WTC11 (cell line): ENCODE measurements at regions not wholly inside any gene's neighbourhood (a gene's known extent, or its start where the extent isn't known, plus 50 kb on each side); places are given as distances from the start of the nearest gene placed in this dataset.

Source experiments
- ATAC-seq: fragments of 200-7000 bp; cut with Tn5 transposase; 2 replicates; pipeline ENCODE4 v1.10.0; 2021; ENCODE audit warnings: mild to moderate bottlenecking, moderate library complexity
- CTCF ChIA-PET: fragments of 300-600 bp; sonication (Branson Sonifier 250); formaldehyde crosslinking; loops from one replicate; lab custom pipeline; 2021; ENCODE audit warnings: antibody characterized with exemption; lab: Charles Lee
- POLR2A ChIA-PET: fragments of 350-600 bp; sonication (Branson Sonifier 250); formaldehyde crosslinking; loops from one replicate; lab custom pipeline; 2021; ENCODE audit warnings: antibody characterized with exemption; lab: Charles Lee
- DNase-seq: peaks from one replicate; pipeline ENCODE4 v3.0.0; 2021; ENCODE audit warnings: low spot score
- H3K27ac Mint-ChIP-seq: 2 replicates; pipeline ENCODE4 v1.8.0; 2021; ENCODE audit warnings: mixed read lengths
- H3K27me3 Mint-ChIP-seq: 2 replicates; pipeline ENCODE4 v1.8.0; 2021; ENCODE audit warnings: low read depth, mild to moderate bottlenecking, moderate library complexity, mixed read lengths
- H3K36me3 Mint-ChIP-seq: 2 replicates; pipeline ENCODE4 v1.8.0; 2021; ENCODE audit warnings: mixed read lengths
- H3K4me1 Mint-ChIP-seq: 2 replicates; pipeline ENCODE4 v1.8.0; 2022; ENCODE audit warnings: mixed read lengths
- H3K4me3 Mint-ChIP-seq: 2 replicates; pipeline ENCODE4 v1.8.0; 2021; ENCODE audit warnings: mild to moderate bottlenecking, moderate library complexity, mixed read lengths
- H3K9me3 Mint-ChIP-seq: 2 replicates; pipeline ENCODE4 v1.8.0; 2021; ENCODE audit warnings: mixed read lengths
- ARID4B ChIP-seq: sonication (generic); formaldehyde crosslinking; IDR thresholded peaks from 2 replicates; pipeline ENCODE4 v1.8.0; 2023; ENCODE audit warnings: missing genetic modification reagents, mild to moderate bottlenecking, borderline replicate concordance
- ATF1 ChIP-seq: sonication (generic); formaldehyde crosslinking; IDR thresholded peaks from 2 replicates; pipeline ENCODE4 v1.8.1; 2023; ENCODE audit warnings: mild to moderate bottlenecking, moderate library complexity, missing genetic modification reagents
- CDX4 ChIP-seq: fragments of 250-450 bp; sonication (Bioruptor Pico); IDR thresholded peaks from 2 replicates; pipeline ENCODE4 v1.9.0; 2021; ENCODE audit warnings: moderate library complexity, mild to moderate bottlenecking, inconsistent platforms, borderline replicate concordance
- ERG ChIP-seq: fragments of 250-450 bp; sonication (Bioruptor Pico); IDR thresholded peaks from 2 replicates; pipeline ENCODE4 v1.8.0; 2021; ENCODE audit warnings: mild to moderate bottlenecking
- FOXK1 ChIP-seq: sonication (generic); formaldehyde crosslinking; IDR thresholded peaks from 2 replicates; pipeline ENCODE4 v1.8.0; 2022; ENCODE audit warnings: mild to moderate bottlenecking, moderate library complexity, missing genetic modification reagents
- GTF2I ChIP-seq: fragments of 250-450 bp; sonication (Bioruptor Pico); conservative IDR thresholded peaks from 2 replicates; pipeline ENCODE4 v1.4.0; 2021; ENCODE audit warnings: mild to moderate bottlenecking
- MAX ChIP-seq: sonication (generic); formaldehyde crosslinking; IDR thresholded peaks from 2 replicates; pipeline ENCODE4 v1.8.0; 2022; ENCODE audit warnings: mild to moderate bottlenecking, missing genetic modification reagents
- MXD4 ChIP-seq: fragments of 250-450 bp; sonication (Bioruptor Pico); IDR thresholded peaks from 2 replicates; pipeline ENCODE4 v1.8.0; 2021; ENCODE audit warnings: mild to moderate bottlenecking, moderate library complexity, borderline replicate concordance
- MYBL2 ChIP-seq: sonication (generic); formaldehyde crosslinking; IDR thresholded peaks from 2 replicates; pipeline ENCODE4 v1.8.1; 2023; ENCODE audit warnings: mild to moderate bottlenecking, moderate library complexity, missing genetic modification reagents
- RORB ChIP-seq: fragments of 250-450 bp; sonication (Bioruptor Pico); IDR thresholded peaks from 2 replicates; pipeline ENCODE4 v1.9.0; 2021; ENCODE audit warnings: mild to moderate bottlenecking
- USF2 ChIP-seq: sonication (generic); formaldehyde crosslinking; IDR thresholded peaks from 2 replicates; pipeline ENCODE4 v1.8.1; 2023; ENCODE audit warnings: mild to moderate bottlenecking, missing genetic modification reagents, moderate library complexity
- ZBTB21 ChIP-seq: sonication (generic); formaldehyde crosslinking; IDR thresholded peaks from 2 replicates; pipeline ENCODE4 v1.8.1; 2023; ENCODE audit warnings: mild to moderate bottlenecking, missing genetic modification reagents, borderline replicate concordance
- ZNF121 ChIP-seq: sonication (generic); formaldehyde crosslinking; IDR thresholded peaks from 2 replicates; pipeline ENCODE4 v1.8.0; 2023; ENCODE audit warnings: missing genetic modification reagents
- ZNF138 ChIP-seq: sonication (generic); formaldehyde crosslinking; conservative IDR thresholded peaks from 2 replicates; pipeline ENCODE4 v1.8.1; 2022; ENCODE audit warnings: mild to moderate bottlenecking, moderate library complexity, missing genetic modification reagents
- ZNF317 ChIP-seq: sonication (generic); formaldehyde crosslinking; IDR thresholded peaks from 2 replicates; pipeline ENCODE4 v1.8.1; 2023; ENCODE audit warnings: low read depth, mild to moderate bottlenecking, moderate library complexity, missing genetic modification reagents, borderline replicate concordance
- ZNF512 ChIP-seq: sonication (generic); formaldehyde crosslinking; IDR thresholded peaks from 2 replicates; pipeline ENCODE4 v1.8.1; 2022; ENCODE audit warnings: missing genetic modification reagents, borderline replicate concordance

GRCh38 chr12:132408626-132409494 lies 79.5 kb upstream of the GALNT9 start (continued):
- TF ChIP-seq USF2 (CRISPR knock-in tag), result no peak
- no peak for TF ChIP-seq MYBL2 (CRISPR knock-in tag)
- TF ChIP-seq MAX (CRISPR knock-in tag), result no peak

GRCh38 chr12:132407992-132408391 lies 78.6 kb upstream of the GALNT9 start:
- no peak for ATAC-seq
- Mint-ChIP-seq H3K4me3 (no peak overlapping the region), H3K36me3 (no peaks in the 10 kb centered on the region), H3K9me3 (no peaks in the 10 kb centered on the region), H3K4me1 (no peaks in the 10 kb centered on the region), H3K27ac (no peak overlapping the region), H3K27me3 (peaks cover 22% of the 10 kb centered on the region)
- CTCF ChIA-PET, result interaction anchor here (0.8 kb wide), 1 partner anchor 207 kb away, joined by 3 read pairs; no protein-coding TSS in a partner anchor
- DNase-seq, result no peak
- TF ChIP-seq MXD4 (CRISPR knock-in tag) (no peak), RORB (no peak), ZNF512 (CRISPR knock-in tag) (no peak), ZNF317 (CRISPR knock-in tag) (no peak), CDX4 (CRISPR knock-in tag) (no peak), ERG (CRISPR knock-in tag) (no peak), ATF1 (CRISPR knock-in tag) (no peak), GTF2I (CRISPR knock-in tag) (no peak), FOXK1 (CRISPR knock-in tag) (no peak), ARID4B (CRISPR knock-in tag) (no peak), ZBTB21 (CRISPR knock-in tag) (no peak), ZNF138 (CRISPR knock-in tag) (no peak), ZNF121 (CRISPR knock-in tag) (no peak)
- POLR2A ChIA-PET, result no interaction called here
